Esophagus squamous epithelium (tissue), 5 donors: ENCODE measurements at regions not wholly inside any gene's neighbourhood (a gene's known extent, or its start where the extent isn't known, plus 50 kb on each side); places are given as distances from the start of the nearest gene placed in this dataset.

Experiments
- DNase-seq: peaks from one replicate; lab custom pipeline; 2025; lab: John Stamatoyannopoulos, UW
- H3K27ac ChIP-seq, 4 donors: fragments of 200-600 bp; sonication (generic); one replicate each; pipeline ENCODE4 v1.5.1; 2016 to 2019; ENCODE audit warnings: mild to moderate bottlenecking in 1 of 4
- H3K27me3 ChIP-seq, 4 donors: fragments of 200-600 bp; sonication (generic); 1 replicate in 3 of 4; 2 replicates in 1 of 4; pipeline versions ENCODE4 v1.5.1 to v1.6.0; 2017 to 2021; ENCODE audit warnings: antibody characterized with exemption in 1 of 4
- H3K36me3 ChIP-seq, 3 donors: fragments of 200-600 bp; sonication (generic); one replicate each; pipeline ENCODE4 v1.5.1; 2016 to 2019
- H3K4me1 ChIP-seq, 3 donors: fragments of 200-600 bp; sonication (generic); one replicate each; pipeline ENCODE4 v1.5.1; 2017 to 2019
- H3K4me3 ChIP-seq, 4 donors: fragments of 200-600 bp; sonication (generic); 1 replicate in 3 of 4; 2 replicates in 1 of 4; pipeline ENCODE4 v1.5.1; 2016 to 2019; ENCODE audit warnings: mild to moderate bottlenecking in 2 of 4, moderate library complexity in 1 of 4
- H3K9me3 ChIP-seq, 3 donors: fragments of 200-600 bp; sonication (generic); one replicate each; pipeline ENCODE4 v1.5.1; 2016 to 2019
- CTCF ChIP-seq, 6 experiments: fragments of 450-650 bp in 4 of 6; fragments of 200-600 bp in 2 of 6; sonication (generic) in 2 of 6; IDR thresholded peaks; one replicate each; pipeline ENCODE4 v1.5.1; 2016 to 2019; ENCODE audit warnings: antibody characterized with exemption in 6 of 6, mild to moderate bottlenecking in 4 of 6, moderate library complexity in 4 of 6
- POLR2A ChIP-seq, 4 donors: fragments of 450-650 bp; IDR thresholded peaks; one replicate each; pipeline ENCODE4 v1.6.1; 2017; ENCODE audit warnings: antibody characterized with exemption in 4 of 4, mild to moderate bottlenecking in 4 of 4, moderate library complexity in 3 of 4
- WGBS, 2 donors: methylation state at CpG; one replicate each; pipeline ENCODE4 v1.1.5; 2018; 5-methylcytosine and 5-hydroxymethylcytosine counted together
- intact Hi-C: fragments of 100-400 bp; cut with DNase I; formaldehyde crosslinking; loops from one replicate; pipeline ENCODE4 v1.15.0; 2022
- donor health status: DM: yes; HTN: yes; CAD: no.

- Histone ChIP-seq H3K9me3 (no peaks in the 10 kb centered on the region), H3K27ac (no peak overlapping the region), H3K4me3 (no peak overlapping the region), H3K27me3 (peaks cover 0 to 26% (median 0%) of the 10 kb centered on the region in 4 donors), H3K36me3 (no peaks in the 10 kb centered on the region), H3K4me1 (peaks cover 0 to 8% (median 0%) of the 10 kb centered on the region in 3 donors)
- 22 to 44% methylated on average over 6 to 7 of the region's 7 CpGs for WGBS, 2 donors
- intact Hi-C loops = no loop called here
- no peak for DNase-seq
- no peak for TF ChIP-seq POLR2A (IDR thresholded peaks at IDR 0.05)
- TF ChIP-seq CTCF (IDR thresholded peaks at IDR 0.05) = peak in 1 of 6 experiments; percentile 23
Observed at GRCh38 chr17:65455972-65456343, 105.5 kb downstream of the AXIN2 start.

- Histone ChIP-seq H3K9me3 (no peaks in the 10 kb centered on the region), H3K4me1 (peaks cover 0 to 8% (median 0%) of the 10 kb centered on the region in 3 donors), H3K27ac (no peak overlapping the region), H3K36me3 (no peaks in the 10 kb centered on the region), H3K4me3 (no peak overlapping the region), H3K27me3 (peaks cover 0 to 23% (median 0%) of the 10 kb centered on the region in 4 donors)
- TF ChIP-seq POLR2A (IDR thresholded peaks at IDR 0.05) (no peak), CTCF (IDR thresholded peaks at IDR 0.05) (no peak)
- no peak for DNase-seq
- 68 to 77% methylated on average over 10 of the region's 11 CpGs for WGBS, 2 donors
- intact Hi-C loops = no loop called here
Observed at GRCh38 chr17:65455154-65455971, 106.1 kb downstream of the AXIN2 start.

GRCh38 chr17:65453204-65453931 lies 108.1 kb downstream of the AXIN2 start:
- Histone ChIP-seq H3K27me3 (peaks cover 0 to 12% (median 0%) of the 10 kb centered on the region in 4 donors), H3K9me3 (no peaks in the 10 kb centered on the region), H3K36me3 (no peaks in the 10 kb centered on the region), H3K27ac (no peak overlapping the region), H3K4me3 (no peak overlapping the region), H3K4me1 (peaks cover 0 to 8% (median 0%) of the 10 kb centered on the region in 3 donors)
- 62 to 67% methylated on average over 3 to 4 of the region's 4 CpGs for WGBS, 2 donors
- intact Hi-C loops = no loop called here
- no peak for DNase-seq
- TF ChIP-seq POLR2A (IDR thresholded peaks at IDR 0.05) = no peak
- no peak for TF ChIP-seq CTCF (IDR thresholded peaks at IDR 0.05)

- WGBS, 2 donors = 56 to 69% methylated on average over 4 of the region's 4 CpGs
- Histone ChIP-seq H3K27ac (no peak overlapping the region), H3K9me3 (no peaks in the 10 kb centered on the region), H3K4me1 (no peaks in the 10 kb centered on the region), H3K4me3 (no peak overlapping the region), H3K36me3 (no peaks in the 10 kb centered on the region), H3K27me3 (no peaks in the 10 kb centered on the region)
- TF ChIP-seq CTCF (IDR thresholded peaks at IDR 0.05) (no peak), POLR2A (IDR thresholded peaks at IDR 0.05) (no peak)
- intact Hi-C loops = no loop called here
- no peak for DNase-seq
Observed at GRCh38 chr17:65449495-65449894, 112.0 kb downstream of the AXIN2 start.

- Histone ChIP-seq H3K27ac (no peak overlapping the region), H3K27me3 (no peaks in the 10 kb centered on the region), H3K36me3 (no peaks in the 10 kb centered on the region), H3K4me3 (no peak overlapping the region), H3K9me3 (no peaks in the 10 kb centered on the region), H3K4me1 (no peaks in the 10 kb centered on the region)
- intact Hi-C loops = no loop called here
- no peak for DNase-seq
- 0 to 22% methylated on average over 2 of the region's 2 CpGs for WGBS, 2 donors
- no peak for TF ChIP-seq POLR2A (IDR thresholded peaks at IDR 0.05)
- no peak for TF ChIP-seq CTCF (IDR thresholded peaks at IDR 0.05)
Observed at GRCh38 chr17:65447823-65448222, 113.6 kb downstream of the AXIN2 start.
